GM12874 (cell line): ENCODE measurements at regions not wholly inside any gene's neighbourhood (a gene's known extent, or its start where the extent isn't known, plus 50 kb on each side); places are given as distances from the start of the nearest gene placed in this dataset.

Source experiments
- TF ChIP-seq, protein P1 (sequence below): IDR thresholded peaks from 2 replicates; pipeline ENCODE4 v1.5.1; 2011; ENCODE audit warnings: low read depth, mild to moderate bottlenecking, control low read depth, low read length, moderate library complexity; ENCODE audit not compliant: insufficient read depth

DNA sequence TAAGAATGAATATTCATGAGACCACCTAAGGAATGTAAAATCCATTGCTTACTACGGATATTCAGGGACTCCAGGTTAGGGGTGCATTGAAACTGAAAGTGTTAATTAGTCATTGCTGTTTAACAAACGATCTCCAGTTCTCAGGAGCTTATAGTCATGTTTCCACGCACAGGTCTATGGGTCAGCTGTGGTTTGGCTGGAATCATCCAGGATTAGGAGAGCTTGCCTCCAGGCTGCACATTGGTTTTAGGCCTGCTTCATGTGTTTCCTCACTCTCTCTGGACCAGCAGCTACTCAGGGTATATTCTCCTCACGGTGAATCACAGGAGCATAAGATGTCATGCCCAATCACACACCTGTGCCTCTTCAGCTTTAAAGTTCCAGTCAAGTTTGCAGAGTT, 98.9 kb downstream of the ATXN3L start:
- TF ChIP-seq, protein P1, sequence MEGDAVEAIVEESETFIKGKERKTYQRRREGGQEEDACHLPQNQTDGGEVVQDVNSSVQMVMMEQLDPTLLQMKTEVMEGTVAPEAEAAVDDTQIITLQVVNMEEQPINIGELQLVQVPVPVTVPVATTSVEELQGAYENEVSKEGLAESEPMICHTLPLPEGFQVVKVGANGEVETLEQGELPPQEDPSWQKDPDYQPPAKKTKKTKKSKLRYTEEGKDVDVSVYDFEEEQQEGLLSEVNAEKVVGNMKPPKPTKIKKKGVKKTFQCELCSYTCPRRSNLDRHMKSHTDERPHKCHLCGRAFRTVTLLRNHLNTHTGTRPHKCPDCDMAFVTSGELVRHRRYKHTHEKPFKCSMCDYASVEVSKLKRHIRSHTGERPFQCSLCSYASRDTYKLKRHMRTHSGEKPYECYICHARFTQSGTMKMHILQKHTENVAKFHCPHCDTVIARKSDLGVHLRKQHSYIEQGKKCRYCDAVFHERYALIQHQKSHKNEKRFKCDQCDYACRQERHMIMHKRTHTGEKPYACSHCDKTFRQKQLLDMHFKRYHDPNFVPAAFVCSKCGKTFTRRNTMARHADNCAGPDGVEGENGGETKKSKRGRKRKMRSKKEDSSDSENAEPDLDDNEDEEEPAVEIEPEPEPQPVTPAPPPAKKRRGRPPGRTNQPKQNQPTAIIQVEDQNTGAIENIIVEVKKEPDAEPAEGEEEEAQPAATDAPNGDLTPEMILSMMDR: no peak

DNA sequence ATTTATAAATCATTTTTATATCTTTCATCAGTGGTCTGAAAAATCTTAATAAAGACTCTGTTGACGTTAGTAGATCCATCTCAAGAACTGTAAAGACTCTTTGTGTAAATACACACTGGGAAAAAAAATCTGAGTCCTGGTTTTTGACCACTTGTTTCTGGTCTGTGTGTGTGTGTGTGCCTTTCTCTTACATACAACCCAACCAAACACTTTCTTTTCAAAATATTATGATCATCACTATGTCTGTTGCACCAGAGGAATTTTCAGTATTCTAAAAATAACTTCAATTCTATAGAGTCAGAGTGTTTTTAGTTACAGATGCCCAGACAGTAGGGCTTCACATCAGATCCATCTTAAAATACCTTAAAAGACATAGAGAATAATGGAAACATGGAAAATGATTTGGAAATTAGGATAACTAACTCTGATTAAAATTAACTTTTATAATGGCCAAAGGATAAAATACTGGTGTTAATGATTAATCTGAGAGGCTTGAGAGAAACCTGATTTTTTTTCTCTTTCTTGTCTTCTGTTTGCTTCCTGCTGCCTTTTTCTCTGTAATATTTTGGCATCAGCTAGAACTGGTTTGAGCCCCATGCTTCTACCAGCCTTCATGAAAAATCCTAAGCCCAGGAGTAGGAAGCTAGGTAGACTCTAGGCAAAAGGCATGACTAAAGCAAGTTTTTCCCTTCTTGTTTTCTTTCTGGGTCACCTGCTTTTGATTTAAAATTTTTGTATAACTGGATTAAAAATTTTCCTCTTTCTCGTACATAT, 99.7 kb downstream of the ATXN3L start:
- TF ChIP-seq, protein P1: no peak

DNA sequence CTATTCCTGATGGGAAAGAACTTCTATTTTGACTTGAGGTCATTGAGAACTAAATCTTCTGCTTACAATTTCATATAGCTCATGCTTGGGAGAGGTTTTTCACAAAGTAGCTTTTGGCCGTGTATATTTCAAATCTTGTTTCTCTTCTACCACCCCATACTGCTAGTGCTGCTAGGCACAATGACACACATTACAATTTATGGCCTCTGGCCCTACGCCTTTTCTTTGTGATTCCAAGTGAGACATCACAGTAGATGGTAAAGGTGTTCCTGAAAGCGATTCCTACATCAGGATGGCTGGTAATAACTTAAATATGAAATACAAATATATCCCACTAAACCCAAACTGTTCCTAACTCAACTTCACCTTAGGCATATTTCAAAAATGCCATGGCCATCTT, 101.1 kb downstream of the ATXN3L start:
- TF ChIP-seq, protein P1: no peak

DNA sequence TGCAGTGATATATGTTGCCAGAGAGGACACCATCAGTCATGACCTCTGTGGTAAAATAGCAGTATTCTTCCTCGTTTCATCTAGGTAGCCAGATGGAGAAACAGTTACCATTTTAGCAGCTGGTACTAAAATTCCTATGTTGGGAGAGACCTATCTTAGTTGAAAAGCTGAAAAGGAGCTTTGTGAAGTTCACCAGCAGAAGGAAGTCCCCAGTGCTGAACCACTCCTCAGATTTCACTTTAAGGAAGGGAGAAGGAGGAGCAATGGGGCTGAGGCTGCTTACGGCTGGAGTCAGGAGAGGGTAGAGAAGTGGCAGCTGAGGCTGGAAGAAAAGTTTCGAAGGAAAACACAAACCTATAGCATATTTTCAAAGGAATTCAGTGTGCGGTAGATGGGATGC, 103.7 kb downstream of the ATXN3L start:
- TF ChIP-seq, protein P1: no peak

DNA sequence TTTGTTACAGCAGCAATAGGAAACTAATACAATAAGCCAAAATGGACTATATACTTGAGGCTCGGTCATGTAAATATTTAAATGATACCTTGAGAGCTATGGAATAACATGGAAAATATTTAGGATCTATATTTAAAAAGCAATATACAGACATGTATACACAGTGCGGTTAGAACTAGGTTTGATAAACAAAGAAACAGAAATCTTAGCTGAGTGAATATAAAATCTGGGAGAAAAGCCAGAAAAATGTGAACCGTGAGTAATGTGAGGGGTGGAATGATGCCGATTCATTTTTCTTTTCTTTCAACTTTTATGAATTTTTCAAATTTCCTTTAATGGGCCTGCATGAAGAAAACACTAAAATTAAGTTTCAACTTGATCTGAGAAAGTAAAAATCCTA, 104.1 kb downstream of the ATXN3L start:
- TF ChIP-seq, protein P1: no peak

DNA sequence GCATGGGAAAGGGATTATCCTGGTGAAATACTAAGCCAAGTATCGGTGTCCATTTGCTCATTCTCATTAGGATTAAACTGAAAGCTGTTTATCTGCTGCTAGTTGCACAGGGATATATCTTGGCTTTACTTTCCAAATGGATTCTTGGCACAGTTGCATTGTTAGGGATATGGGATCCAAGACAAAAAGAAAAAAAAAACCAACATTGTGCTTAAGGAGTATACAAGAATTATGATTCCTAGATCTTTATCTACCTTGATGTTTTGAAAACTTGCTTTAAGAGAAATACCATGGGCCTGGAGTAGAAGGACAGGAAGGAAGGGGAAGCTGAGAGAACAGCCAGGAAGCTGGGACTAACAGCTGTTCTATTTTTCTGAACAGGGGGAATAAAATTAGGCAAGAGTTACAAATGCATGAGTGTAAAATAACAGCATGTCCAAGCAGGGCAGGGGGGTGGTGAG, 107.6 kb downstream of the ATXN3L start:
- TF ChIP-seq, protein P1: no peak

DNA sequence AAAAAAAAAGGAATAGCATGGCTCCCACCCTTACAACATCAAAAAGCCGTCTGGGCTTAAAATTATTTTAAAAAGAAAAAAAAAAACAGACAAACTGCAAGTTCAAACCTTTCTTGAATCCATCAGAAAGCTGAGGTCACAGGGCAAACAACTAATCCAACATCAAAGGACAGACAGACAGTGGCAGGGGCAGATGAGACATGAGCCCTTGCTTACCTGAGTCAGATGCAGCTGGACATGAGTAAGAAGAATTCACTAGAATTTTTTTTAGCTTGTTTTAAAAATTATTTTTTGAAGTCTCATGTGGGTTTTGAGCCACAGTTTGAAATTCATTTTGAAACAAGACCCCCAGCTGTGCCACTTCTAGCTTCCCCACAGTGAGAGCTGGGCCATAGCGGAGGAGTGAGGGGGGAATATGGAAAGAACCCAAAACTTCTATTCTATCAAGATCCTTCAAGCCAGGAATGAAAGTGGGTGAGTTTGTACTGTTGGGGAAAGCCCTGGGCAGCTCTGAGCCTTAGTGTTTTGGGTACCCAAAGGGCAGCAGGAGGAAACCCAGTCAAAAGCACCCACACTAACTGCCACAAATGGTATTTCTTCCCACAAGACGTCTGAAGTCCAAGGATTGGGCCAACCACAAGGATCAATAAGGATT, 111.4 kb downstream of the ATXN3L start:
- TF ChIP-seq, protein P1: no peak
